ENCODE measurements at regions not wholly inside any gene's neighbourhood (a gene's known extent, or its start where the extent isn't known, plus 50 kb on each side); places are given as distances from the start of the nearest gene placed in this dataset.

- H3K9me3 Mint-ChIP-seq, result peaks cover 15% of the 10 kb centered on the region
- no peak overlapping the region for H3K9ac ChIP-seq
These were observed 557.0 kb upstream of the IGFBP3 start for GRCh38 chr7:46478046-46478445.

DNA sequence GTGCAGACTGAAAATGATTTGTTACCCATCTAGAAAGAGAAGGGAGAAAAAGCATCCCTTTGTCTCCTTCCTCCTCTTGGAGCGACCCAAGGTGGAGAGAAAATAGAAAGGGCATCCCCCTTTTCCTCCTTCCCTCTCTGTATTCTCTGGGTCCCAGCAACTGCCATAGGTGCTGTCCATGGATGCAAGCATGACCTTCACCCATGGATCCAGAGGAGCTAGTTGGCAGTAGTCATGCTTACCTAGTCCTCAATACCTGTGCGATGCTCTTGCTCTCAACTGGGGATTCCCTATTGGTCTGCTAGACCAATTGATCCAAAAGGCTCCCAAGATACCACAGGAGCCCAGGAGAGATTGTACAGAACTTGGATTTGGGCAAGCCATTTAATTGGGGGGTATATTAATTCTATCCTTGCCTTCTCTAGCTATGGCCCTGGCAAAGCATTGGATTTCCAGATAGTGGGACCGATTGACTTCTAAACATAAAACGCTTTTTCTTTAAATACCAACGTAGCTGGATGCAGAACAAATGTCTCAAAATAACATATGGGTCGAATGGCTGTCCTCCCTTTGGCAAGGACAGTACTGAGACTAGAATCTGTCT, 547.8 kb upstream of the IGFBP3 start:
- H3K4me1 Mint-ChIP-seq, result no peaks in the 10 kb centered on the region
- no peak overlapping the region for H2AFZ ChIP-seq (replicated peaks)
- H3K4me1 ChIP-seq, result no peaks in the 10 kb centered on the region
- DNase-seq (ENCODE audit: low spot score), result peak; percentile 34
- peaks cover 17% of the 10 kb centered on the region for H3K9me3 ChIP-seq (ENCODE audit: low read depth)
- no peak overlapping the region for H3K4me3 Mint-ChIP-seq
- no peaks in the 10 kb centered on the region for H4K20me1 ChIP-seq (ENCODE audit: low read depth)
- H3K36me3 ChIP-seq, result no peaks in the 10 kb centered on the region
- H3K27ac ChIP-seq, result no peak overlapping the region
- no peaks in the 10 kb centered on the region for H3K27me3 ChIP-seq
- H3K9ac ChIP-seq, result no peak overlapping the region
- peaks cover 6% of the 10 kb centered on the region for H3K27me3 Mint-ChIP-seq (ENCODE audit: insufficient read depth, low read depth)
- no peaks in the 10 kb centered on the region for H3F3A ChIP-seq (ENCODE audit: low read depth)
- no peak for TF ChIP-seq EZH2 (IDR thresholded peaks at IDR 0.05)
- TF ChIP-seq EZH2phosphoT487 (IDR thresholded peaks at IDR 0.05), result no peak
- no peak for TF ChIP-seq CTCF (IDR thresholded peaks at IDR 0.05)
- no peaks in the 10 kb centered on the region for H3K36me3 Mint-ChIP-seq
- H3K4me3 ChIP-seq, result no peak overlapping the region
- no peak overlapping the region for H3K4me2 ChIP-seq
- H3K27ac Mint-ChIP-seq, result no peak overlapping the region
- peaks cover 60% of the 10 kb centered on the region for H3K9me3 Mint-ChIP-seq
- no peaks in the 10 kb centered on the region for H3K79me2 ChIP-seq (ENCODE audit: low read depth)

More at GRCh38 chr7:46478046-46478445, 557.0 kb upstream of the IGFBP3 start:
- no peaks in the 10 kb centered on the region for H3K36me3 ChIP-seq
- no peak overlapping the region for H2AFZ ChIP-seq (replicated peaks)
- no peak overlapping the region for H3K4me3 ChIP-seq
- no peaks in the 10 kb centered on the region for H3K9me3 ChIP-seq (ENCODE audit: low read depth)
- H3K4me1 ChIP-seq, result no peaks in the 10 kb centered on the region
- Mint-ChIP-seq H3K27ac (no peak overlapping the region), H3K36me3 (no peaks in the 10 kb centered on the region), H3K27me3 (ENCODE audit: insufficient read depth, low read depth) (peaks cover 4% of the 10 kb centered on the region), H3K4me3 (no peak overlapping the region), H3K4me1 (peaks cover under 1% of the 10 kb centered on the region)
- no peak for DNase-seq (ENCODE audit: low spot score)
- no peak overlapping the region for H3K27ac ChIP-seq
- no peaks in the 10 kb centered on the region for H3K79me2 ChIP-seq (ENCODE audit: low read depth)
- no peaks in the 10 kb centered on the region for H3K27me3 ChIP-seq
- TF ChIP-seq EZH2phosphoT487 (IDR thresholded peaks at IDR 0.05) (no peak), EZH2 (IDR thresholded peaks at IDR 0.05) (no peak), CTCF (IDR thresholded peaks at IDR 0.05) (no peak)
- H3K4me2 ChIP-seq, result no peak overlapping the region
- H4K20me1 ChIP-seq (ENCODE audit: low read depth), result no peaks in the 10 kb centered on the region
- H3F3A ChIP-seq (ENCODE audit: low read depth), result no peaks in the 10 kb centered on the region

GRCh38 chr7:46463170-46463569, 542.1 kb upstream of the IGFBP3 start:
- no peak overlapping the region for H2AFZ ChIP-seq (replicated peaks)
- Mint-ChIP-seq H3K4me3 (no peak overlapping the region), H3K27ac (no peak overlapping the region), H3K4me1 (no peaks in the 10 kb centered on the region), H3K36me3 (no peaks in the 10 kb centered on the region), H3K9me3 (peaks cover 29% of the 10 kb centered on the region), H3K27me3 (ENCODE audit: insufficient read depth, low read depth) (peaks cover 3% of the 10 kb centered on the region)
- no peak overlapping the region for H3K4me2 ChIP-seq
- no peak overlapping the region for H3K27ac ChIP-seq
- H3K79me2 ChIP-seq (ENCODE audit: low read depth), result no peaks in the 10 kb centered on the region
- DNase-seq (ENCODE audit: low spot score), result no peak
- no peaks in the 10 kb centered on the region for H3F3A ChIP-seq (ENCODE audit: low read depth)
- TF ChIP-seq CTCF (IDR thresholded peaks at IDR 0.05), result no peak
- no peak for TF ChIP-seq EZH2 (IDR thresholded peaks at IDR 0.05)
- no peak for TF ChIP-seq EZH2phosphoT487 (IDR thresholded peaks at IDR 0.05)
- no peaks in the 10 kb centered on the region for H3K27me3 ChIP-seq
- H3K36me3 ChIP-seq, result no peaks in the 10 kb centered on the region
- H3K4me3 ChIP-seq, result no peak overlapping the region
- H3K9ac ChIP-seq, result no peak overlapping the region
- peaks cover 8% of the 10 kb centered on the region for H3K9me3 ChIP-seq (ENCODE audit: low read depth)
- H3K4me1 ChIP-seq, result no peaks in the 10 kb centered on the region
- no peaks in the 10 kb centered on the region for H4K20me1 ChIP-seq (ENCODE audit: low read depth)
